GM19468 (cell line): ENCODE measurements at regions not wholly inside any gene's neighbourhood (a gene's known extent, or its start where the extent isn't known, plus 50 kb on each side); places are given as distances from the start of the nearest gene placed in this dataset.

Experiments
- ATAC-seq: cut with Tn5 transposase; IDR thresholded peaks from one replicate; pipeline ENCODE4 v1.9.1; 2021; ENCODE audit warnings: mild to moderate bottlenecking, moderate library complexity, moderate number of reproducible peaks; ENCODE audit not compliant: unreplicated experiment; ENCODE audit errors: extremely low read depth

DNA sequence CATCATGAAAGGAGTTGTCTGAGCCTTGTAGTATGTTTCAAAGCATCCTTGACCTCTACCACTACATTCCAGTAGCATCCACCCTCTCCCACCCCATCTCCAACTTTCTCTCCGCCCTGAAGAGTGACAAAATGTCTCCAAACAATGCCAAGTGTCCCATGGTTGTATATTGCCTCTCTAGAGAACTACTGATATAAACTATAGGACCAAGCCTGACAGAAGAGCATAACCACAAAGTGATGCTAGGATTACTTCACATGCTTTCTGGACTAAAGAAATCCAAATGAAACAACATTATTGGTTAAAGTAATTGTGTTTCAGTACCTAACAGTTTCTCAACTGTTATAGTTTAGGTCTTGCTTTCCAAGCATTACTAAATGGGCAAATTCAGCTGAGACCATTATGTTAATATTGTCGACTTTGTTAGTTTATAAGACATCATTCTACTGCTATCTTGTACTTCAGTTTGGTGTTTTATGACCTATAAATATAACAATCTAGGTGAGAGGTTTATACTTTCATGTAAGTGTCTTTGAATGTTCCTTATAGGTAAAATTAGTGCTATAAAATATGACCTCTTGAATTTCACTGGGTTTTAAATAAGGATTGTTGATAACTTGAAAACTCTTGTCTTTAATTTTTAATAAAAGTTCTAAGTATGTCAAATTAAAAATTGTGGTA lies 117.4 kb downstream of the SUCNR1 start:
- ATAC-seq: no peak

DNA sequence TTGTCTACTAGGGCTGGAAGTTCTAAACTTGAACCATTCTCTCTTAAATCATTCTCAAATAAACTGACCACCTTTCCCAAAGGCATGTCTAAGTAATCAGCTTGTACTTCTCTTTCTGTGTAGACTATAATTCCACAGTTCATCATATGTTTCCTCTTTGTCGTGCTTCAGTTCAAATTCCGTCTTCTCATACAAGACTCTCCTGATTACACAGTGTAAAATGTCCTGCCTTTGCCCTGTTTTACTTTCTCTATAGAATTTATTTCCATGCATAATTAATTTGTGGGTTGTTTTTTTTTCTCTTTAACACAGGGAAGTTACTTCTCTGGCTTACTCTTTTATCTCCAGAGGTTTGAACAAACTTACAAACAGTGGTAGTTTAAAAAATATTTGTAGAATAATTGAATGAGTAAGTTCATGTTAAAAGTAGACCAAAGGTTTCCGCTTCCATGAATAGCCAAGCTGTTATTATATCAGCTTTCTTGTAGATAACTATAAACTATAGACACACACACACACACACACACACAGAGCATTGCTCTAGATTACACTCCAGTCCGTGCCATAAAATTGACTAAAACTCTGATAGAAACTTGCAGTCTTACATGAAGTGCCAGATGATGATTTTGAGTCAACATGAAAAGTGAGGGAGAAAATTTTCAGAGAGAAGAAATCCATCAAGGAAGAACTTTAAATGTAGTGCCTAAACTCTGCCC lies 119.0 kb downstream of the SUCNR1 start:
- no peak for ATAC-seq

GRCh38 chr3:151995091-151995490 lies 121.6 kb downstream of the SUCNR1 start:
- ATAC-seq: no peak

DNA sequence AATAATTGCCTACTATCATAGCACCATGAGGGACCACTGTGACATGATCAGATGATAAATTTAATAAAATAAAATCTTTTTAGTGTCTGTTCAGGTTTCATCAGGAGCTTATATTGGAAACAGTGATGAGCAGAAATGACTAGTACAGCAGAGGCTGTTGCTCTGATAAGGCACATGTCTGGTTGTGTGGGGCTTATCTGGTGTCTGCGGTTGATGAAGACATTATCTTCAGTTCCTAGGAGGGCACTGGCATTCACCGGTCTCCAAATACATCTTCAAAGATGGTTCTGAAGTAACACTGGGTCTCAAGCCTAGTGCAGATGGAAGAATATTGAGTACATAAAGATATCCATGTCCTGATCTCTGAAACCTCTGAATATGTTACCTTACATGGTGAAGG lies 125.3 kb downstream of the SUCNR1 start:
- no peak for ATAC-seq

GRCh38 chr3:151999936-152000335 lies 126.5 kb downstream of the SUCNR1 start:
- no peak for ATAC-seq

GRCh38 chr3:152011812-152012735 lies 138.6 kb downstream of the SUCNR1 start:
- no peak for ATAC-seq

GRCh38 chr3:152019508-152019907 lies 146.1 kb downstream of the SUCNR1 start:
- ATAC-seq: no peak

DNA sequence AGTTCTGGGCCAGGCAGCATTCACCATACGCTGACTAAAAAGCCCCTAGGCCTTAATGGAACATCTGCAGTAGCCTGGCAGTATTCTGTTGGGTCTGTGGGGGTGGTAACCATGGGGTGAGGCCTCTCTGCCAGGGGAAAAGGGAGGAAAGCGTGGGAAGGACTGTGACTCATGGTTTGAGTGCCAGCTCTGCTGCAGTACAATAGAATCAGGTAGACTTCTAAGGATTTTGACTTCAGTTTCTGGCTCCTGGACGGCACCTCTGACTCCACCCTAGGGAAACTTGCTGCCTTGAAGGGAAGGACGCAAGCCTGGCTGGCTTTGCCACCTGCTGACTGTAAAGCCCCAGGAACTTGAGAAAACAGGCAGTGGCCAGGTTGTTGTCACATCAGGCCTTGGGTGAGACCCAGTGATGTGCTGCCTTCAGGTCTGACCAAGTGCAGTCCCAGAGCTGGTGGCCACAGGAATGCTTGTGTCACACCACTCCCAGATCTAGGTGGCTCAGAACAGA lies 148.6 kb downstream of the SUCNR1 start:
- no peak for ATAC-seq

DNA sequence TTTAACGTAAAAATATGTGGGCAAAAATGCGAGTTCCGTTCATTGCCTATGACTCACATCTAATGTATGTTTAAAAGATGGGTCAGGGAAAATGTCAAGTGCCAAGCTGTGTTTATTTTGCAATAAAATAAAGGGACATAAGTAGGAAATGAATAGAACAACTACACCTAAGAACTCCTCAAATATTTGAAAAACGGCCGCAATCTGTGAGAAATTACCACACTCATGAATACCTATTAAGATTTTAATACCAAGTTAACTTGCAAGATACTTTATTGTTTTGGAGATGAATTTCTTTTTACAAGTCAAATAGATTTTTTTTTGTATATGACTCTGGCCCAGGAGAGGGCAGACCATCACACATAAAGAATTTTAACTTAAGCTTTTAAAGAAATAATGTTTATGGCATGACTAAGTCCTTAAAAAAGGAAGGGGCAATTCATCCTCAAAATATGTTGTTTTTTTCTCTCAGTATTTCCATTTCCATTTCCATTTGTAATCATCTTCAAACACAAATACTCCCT lies 152.7 kb downstream of the SUCNR1 start:
- no peak for ATAC-seq

- no peak for ATAC-seq
Measured at GRCh38 chr3:152030320-152030719, 156.9 kb downstream of the SUCNR1 start.

DNA sequence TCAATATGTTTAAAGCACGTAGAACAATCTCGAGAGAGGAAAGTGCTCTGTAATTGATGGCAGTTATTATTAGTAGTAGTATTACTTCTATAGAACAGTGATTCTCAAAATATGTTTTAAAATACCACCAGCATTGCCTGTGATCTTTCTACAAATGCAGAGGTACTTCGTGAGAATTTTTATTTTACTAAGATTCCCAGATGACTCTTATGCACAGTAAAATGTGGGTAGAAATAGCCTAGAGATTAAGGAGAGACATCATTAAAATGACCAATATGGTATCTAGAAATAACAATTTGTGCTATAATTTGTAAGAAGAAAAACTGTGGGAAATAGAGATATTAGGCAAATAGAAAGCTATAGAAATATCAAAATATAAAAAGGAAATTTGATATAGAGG lies 157.9 kb downstream of the SUCNR1 start:
- ATAC-seq: no peak

GRCh38 chr3:152037297-152037696 lies 163.9 kb downstream of the SUCNR1 start:
- no peak for ATAC-seq

DNA sequence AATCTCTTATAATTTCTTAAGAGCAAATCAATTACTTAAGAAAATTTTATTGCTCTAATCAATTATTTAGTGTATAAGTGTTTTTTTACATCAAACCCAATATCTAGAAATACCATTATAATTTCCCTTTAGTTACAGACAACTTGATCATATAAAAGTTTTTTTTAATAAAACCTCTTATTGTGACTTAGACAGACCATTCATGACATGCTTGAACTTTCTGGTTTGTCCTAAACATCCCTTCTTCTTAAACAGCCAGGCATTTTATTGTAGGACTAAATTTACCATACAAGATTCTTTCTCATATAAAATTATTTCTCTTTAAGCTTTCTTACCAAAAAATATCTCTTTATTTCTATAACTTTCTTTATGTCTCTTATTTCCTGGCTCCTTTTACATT lies 164.5 kb downstream of the SUCNR1 start:
- ATAC-seq: no peak

DNA sequence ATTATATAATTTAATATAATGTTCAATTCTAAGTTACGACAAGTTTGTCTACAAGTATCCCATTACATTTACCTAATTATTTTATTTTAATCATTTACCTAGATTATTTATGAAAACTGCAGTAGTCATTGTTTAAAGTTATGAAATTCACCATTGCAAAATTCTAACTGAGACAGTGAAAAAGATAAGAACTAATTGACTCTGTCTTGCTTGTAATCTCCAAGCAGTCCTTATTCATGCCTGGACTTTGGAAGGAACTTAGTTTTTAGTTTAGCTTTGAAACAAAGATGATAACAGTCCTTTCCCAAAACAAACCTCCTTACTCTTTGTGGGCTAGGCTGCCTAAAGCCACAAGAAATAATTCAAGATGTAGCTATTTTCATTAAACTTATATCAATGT lies 165.0 kb downstream of the SUCNR1 start:
- ATAC-seq: no peak

DNA sequence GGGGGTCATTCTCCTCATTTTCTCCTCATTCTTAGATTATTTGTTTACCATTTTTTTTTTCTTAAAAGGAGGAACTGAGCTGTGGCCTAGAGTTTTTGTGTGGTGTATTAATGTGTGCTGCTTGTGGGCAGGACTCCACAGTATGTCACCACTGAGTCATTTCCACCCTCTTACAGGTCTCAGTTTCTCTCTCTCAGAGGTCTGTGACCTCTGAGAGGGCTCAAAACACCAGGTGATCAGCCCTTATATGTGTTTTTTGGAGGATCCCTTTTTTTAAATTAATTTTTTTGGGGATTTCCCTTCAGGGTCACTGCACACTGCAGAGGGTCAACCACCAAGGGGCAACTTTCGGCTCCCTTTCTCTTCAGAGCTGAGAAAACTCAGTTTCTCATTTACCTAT lies 166.4 kb downstream of the SUCNR1 start:
- ATAC-seq: peak; percentile 84

GRCh38 chr3:152040319-152040718 lies 166.9 kb downstream of the SUCNR1 start:
- no peak for ATAC-seq

DNA sequence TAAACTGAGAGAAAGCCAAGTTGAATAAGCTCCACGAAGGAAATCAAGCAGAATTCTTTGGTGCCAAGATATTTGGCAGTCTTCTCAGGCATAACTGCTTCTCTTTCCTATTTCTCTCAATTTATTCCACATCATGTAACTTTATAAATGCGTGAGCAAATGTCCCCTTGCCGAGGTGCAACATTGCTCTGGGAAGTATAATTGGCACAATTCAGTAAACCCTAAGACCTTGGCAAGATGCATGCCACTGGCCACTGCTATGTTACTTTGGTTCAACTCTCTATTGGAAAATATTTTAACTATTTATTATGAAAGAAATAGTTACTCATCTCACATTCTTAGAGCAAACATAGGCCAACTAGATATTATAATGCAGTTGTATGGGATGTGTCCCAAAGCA lies 170.2 kb downstream of the SUCNR1 start:
- no peak for ATAC-seq

DNA sequence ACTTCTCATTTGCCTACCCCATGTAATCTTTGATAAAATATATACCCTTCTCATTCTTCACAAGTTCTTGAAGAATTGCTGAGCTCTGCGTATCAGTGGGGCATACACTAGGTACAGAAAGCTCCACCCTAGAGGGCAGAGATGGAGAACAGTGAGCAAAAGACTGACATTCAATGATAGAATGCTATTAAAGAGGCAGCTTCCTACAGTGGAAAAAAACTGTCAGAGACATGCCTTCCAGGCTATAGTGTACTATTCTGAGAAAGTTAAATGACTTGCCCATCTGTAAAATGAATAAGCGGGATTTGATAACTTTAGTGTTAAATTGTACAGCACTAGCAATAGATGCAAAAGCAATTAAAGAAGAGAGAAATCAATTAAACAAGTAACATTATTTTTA lies 172.8 kb downstream of the SUCNR1 start:
- ATAC-seq: no peak

- no peak for ATAC-seq
Measured at GRCh38 chr3:152047465-152047864, 174.0 kb downstream of the SUCNR1 start.

- ATAC-seq: no peak
Measured at GRCh38 chr3:152048831-152049230, 175.4 kb downstream of the SUCNR1 start.
